ENCODE measurements at regions not wholly inside any gene's neighbourhood (a gene's known extent, or its start where the extent isn't known, plus 50 kb on each side); places are given as distances from the start of the nearest gene placed in this dataset.
"Not testable (repeated sequence)": the region's sequence is repeated elsewhere in the genome, so short reads cannot be mapped to it uniquely, and the experiment has no call there.

- DNase-seq (ENCODE audit: low spot score): no peak
Measured at GRCh38 chr1:81738875-81739274, 61.9 kb upstream of the ADGRL2 start.

- no peak for DNase-seq (ENCODE audit: low spot score)
Measured at GRCh38 chr1:81733480-81733879, 67.3 kb upstream of the ADGRL2 start.

- DNase-seq (ENCODE audit: low spot score): no peak
Measured at GRCh38 chr1:81731989-81732388, 68.7 kb upstream of the ADGRL2 start.

- no peak for DNase-seq (ENCODE audit: low spot score)
Measured at GRCh38 chr1:81730881-81731280, 69.9 kb upstream of the ADGRL2 start.

GRCh38 chr1:81730299-81730698 lies 70.4 kb upstream of the ADGRL2 start:
- DNase-seq (ENCODE audit: low spot score): not testable (repeated sequence)

- DNase-seq (ENCODE audit: low spot score): no peak
Measured at GRCh38 chr1:81729818-81730217, 70.9 kb upstream of the ADGRL2 start.

- no peak for DNase-seq (ENCODE audit: low spot score)
Measured at GRCh38 chr1:81729239-81729638, 71.5 kb upstream of the ADGRL2 start.

- no peak for DNase-seq (ENCODE audit: low spot score)
Measured at GRCh38 chr1:81725823-81726222, 74.9 kb upstream of the ADGRL2 start.

GRCh38 chr1:81722631-81723328 lies 78.0 kb upstream of the ADGRL2 start:
- not testable (repeated sequence) for DNase-seq (ENCODE audit: low spot score)

GRCh38 chr1:81720256-81720655 lies 80.5 kb upstream of the ADGRL2 start:
- not testable (repeated sequence) for DNase-seq (ENCODE audit: low spot score)

GRCh38 chr1:81717230-81717629 lies 83.5 kb upstream of the ADGRL2 start:
- no peak for DNase-seq (ENCODE audit: low spot score)

GRCh38 chr1:81715391-81715790 lies 85.3 kb upstream of the ADGRL2 start:
- no peak for DNase-seq (ENCODE audit: low spot score)

GRCh38 chr1:81714636-81715035 lies 86.1 kb upstream of the ADGRL2 start:
- no peak for DNase-seq (ENCODE audit: low spot score)

- DNase-seq (ENCODE audit: low spot score): no peak
Measured at GRCh38 chr1:81712425-81712824, 88.3 kb upstream of the ADGRL2 start.

- DNase-seq (ENCODE audit: low spot score): no peak
Measured at GRCh38 chr1:81710857-81711256, 89.9 kb upstream of the ADGRL2 start.

- DNase-seq (ENCODE audit: low spot score): no peak
Measured at GRCh38 chr1:81708250-81708649, 92.5 kb upstream of the ADGRL2 start.

- DNase-seq (ENCODE audit: low spot score): no peak
Measured at GRCh38 chr1:81706650-81707435, 93.9 kb upstream of the ADGRL2 start.

- DNase-seq (ENCODE audit: low spot score): no peak
Measured at GRCh38 chr1:81703756-81704463, 96.8 kb upstream of the ADGRL2 start.

GRCh38 chr1:81703391-81703755 lies 97.4 kb upstream of the ADGRL2 start:
- DNase-seq (ENCODE audit: low spot score): no peak

- no peak for DNase-seq (ENCODE audit: low spot score)
Measured at GRCh38 chr1:81702903-81703302, 97.8 kb upstream of the ADGRL2 start.

GRCh38 chr1:81702079-81702715 lies 98.5 kb upstream of the ADGRL2 start:
- no peak for DNase-seq (ENCODE audit: low spot score)

- DNase-seq (ENCODE audit: low spot score): no peak
Measured at GRCh38 chr1:81700728-81701470, 99.8 kb upstream of the ADGRL2 start.
